ENCODE measurements at regions not wholly inside any gene's neighbourhood (a gene's known extent, or its start where the extent isn't known, plus 50 kb on each side); places are given as distances from the start of the nearest gene placed in this dataset.

GRCh38 chrY:13552393-13553116, 72.7 kb upstream of the UTY start:
- TF ChIP-seq TEAD4 (IDR thresholded peaks at IDR 0.05; ENCODE audit: low read depth, low read length) (no peak), MAFK (IDR thresholded peaks at IDR 0.05; ENCODE audit: low read depth, low read length) (no peak), CEBPB (IDR thresholded peaks at IDR 0.05; ENCODE audit: low read depth, low read length) (no peak), SP1 (IDR thresholded peaks at IDR 0.05; ENCODE audit: low read depth, low read length) (no peak), TBP (IDR thresholded peaks at IDR 0.05; ENCODE audit: low read depth, low read length) (no peak), CHD1 (IDR thresholded peaks at IDR 0.05; ENCODE audit: low read depth, low read length) (no peak), SAP30 (IDR thresholded peaks at IDR 0.05; ENCODE audit: insufficient read depth, insufficient replicate concordance, low read length) (no peak), ATF3 (IDR thresholded peaks at IDR 0.05; ENCODE audit: insufficient read depth, low read depth, low read length) (no peak), EGR1 (IDR thresholded peaks at IDR 0.05; ENCODE audit: borderline replicate concordance, low read depth, low read length) (no peak)
- FAIRE-seq, result no peak
- no peak overlapping the region for H2BK120ac ChIP-seq (replicated peaks; ENCODE audit: low read depth, low read length)
- no peak overlapping the region for H4K5ac ChIP-seq (ENCODE audit: insufficient read length, low read depth, low read length)
- no peak overlapping the region for H3K23ac ChIP-seq (ENCODE audit: insufficient read length)
- H3K9ac ChIP-seq (replicated peaks in 1 of 4; ENCODE audit: extremely low read depth in 1 of 4, low read depth in 3 of 4, low read length in 3 of 4), result no peak overlapping the region
- no peak overlapping the region for H2BK20ac ChIP-seq (ENCODE audit: low read length)
- H3K14ac ChIP-seq (ENCODE audit: insufficient read length), result no peak overlapping the region
- H4K8ac ChIP-seq (ENCODE audit: extremely low read depth, insufficient read depth, low read length), result no peak overlapping the region
- H3K27ac ChIP-seq (ENCODE audit: low read depth, low read length), result no peak overlapping the region
- no peak overlapping the region for H3K4me2 ChIP-seq (ENCODE audit: insufficient read depth in 1 of 2, low read depth in 2 of 2, low read length in 2 of 2)
- no peak overlapping the region for H3K56ac ChIP-seq (replicated peaks; ENCODE audit: insufficient read length, low read depth, low read length)
- no peak overlapping the region for H3K4ac ChIP-seq (replicated peaks; ENCODE audit: insufficient read length, low read depth, low read length)
- no peak overlapping the region for H3K4me3 ChIP-seq (ENCODE audit: extremely low read depth in 1 of 4, insufficient read depth in 2 of 4, low read depth in 3 of 4, low read length in 4 of 4)
- H4K91ac ChIP-seq (replicated peaks; ENCODE audit: insufficient read length, low read length), result no peak overlapping the region
- no peak overlapping the region for H2AK5ac ChIP-seq (ENCODE audit: low read depth, low read length)
- POLR2A ChIA-PET (ENCODE audit: partially characterized antibody), result no interaction called here
- WGBS, 2 experiments (ENCODE audit: extremely low coverage in 1 of 2, insufficient coverage in 1 of 2, insufficient read length in 1 of 2, insufficient replicate concordance in 2 of 2, low coverage in 1 of 2, low lambda C conversion rate in 2 of 2, missing lambda C conversion rate in 1 of 2), result 98% methylated on average over 6 of the region's 9 CpGs; no CpG with 5 or more reads in 1 of the 2 experiments
- H3K4me1 ChIP-seq (replicated peaks in 1 of 4; ENCODE audit: control insufficient read depth in 3 of 4, insufficient read depth in 4 of 4, low read length in 3 of 4), result no peaks in the 10 kb centered on the region
- H2BK5ac ChIP-seq (ENCODE audit: low read depth, low read length), result no peak overlapping the region
- H4K20me1 ChIP-seq (replicated peaks in 1 of 2; ENCODE audit: control insufficient read depth in 1 of 2, insufficient read depth in 2 of 2, low read length in 2 of 2), result no peaks in the 10 kb centered on the region
- no peak overlapping the region for H2AFZ ChIP-seq (ENCODE audit: low read length)
- DNase-seq (ENCODE audit: low read depth in 1 of 2, low spot score in 2 of 2), result no peak
- no peaks in the 10 kb centered on the region for H3K79me2 ChIP-seq (ENCODE audit: control insufficient read depth in 1 of 2, insufficient read depth in 2 of 2, low read length in 2 of 2)
- no peak overlapping the region for H3K18ac ChIP-seq (ENCODE audit: extremely low read depth, low read length)
- no peak overlapping the region for H2BK12ac ChIP-seq (ENCODE audit: low read depth, low read length)
- no peaks in the 10 kb centered on the region for H3K36me3 ChIP-seq (ENCODE audit: control insufficient read depth in 2 of 4, insufficient read depth in 4 of 4, low read length in 3 of 4)
- CTCF ChIA-PET (ENCODE audit: partially characterized antibody), result no interaction called here
- H3K9me3 ChIP-seq (ENCODE audit: insufficient read depth in 2 of 2, low read depth in 1 of 2, low read length in 1 of 2), result no peaks in the 10 kb centered on the region
- no peaks in the 10 kb centered on the region for H3K23me2 ChIP-seq (ENCODE audit: low read depth, low read length)
- no peaks in the 10 kb centered on the region for H3K79me1 ChIP-seq (ENCODE audit: low read depth, low read length)
- H2BK15ac ChIP-seq (ENCODE audit: low read length), result no peak overlapping the region
- no peaks in the 10 kb centered on the region for H3K27me3 ChIP-seq (replicated peaks in 1 of 4; ENCODE audit: control insufficient read depth in 3 of 4, extremely low read depth in 1 of 4, insufficient read depth in 3 of 4, low read length in 3 of 4)
